ENCODE measurements at regions not wholly inside any gene's neighbourhood (a gene's known extent, or its start where the extent isn't known, plus 50 kb on each side); places are given as distances from the start of the nearest gene placed in this dataset.

- TF ChIP-seq CTCF (IDR thresholded peaks at IDR 0.05) (no peak), POLR2A (IDR thresholded peaks at IDR 0.05) (no peak)
Measured at GRCh38 chr1:115215110-115215509, 122.9 kb downstream of the NGF start.

All from uterus (tissue), 2 donors.